Right hindlimb (tissue), 1 donor: ENCODE measurements at regions not wholly inside any gene's neighbourhood (a gene's known extent, or its start where the extent isn't known, plus 50 kb on each side); places are given as distances from the start of the nearest gene placed in this dataset.
"Not testable (repeated sequence)": the region's sequence is repeated elsewhere in the genome, so short reads cannot be mapped to it uniquely, and the experiment has no call there.

ENCODE experiments used
- DNase-seq: peaks from one replicate; pipeline ENCODE4 v3.0.0-alpha.2; 2018

- no peak for DNase-seq
Measured at GRCh38 chr9:21708260-21708711, 94.2 kb upstream of the MTAP start.

GRCh38 chr9:21708856-21709255, 93.6 kb upstream of the MTAP start:
- DNase-seq = no peak

GRCh38 chr9:21709464-21710058, 92.9 kb upstream of the MTAP start:
- no peak for DNase-seq

- no peak for DNase-seq
Measured at GRCh38 chr9:21710548-21711191, 91.8 kb upstream of the MTAP start.

- no peak for DNase-seq
Measured at GRCh38 chr9:21711504-21711903, 90.9 kb upstream of the MTAP start.

GRCh38 chr9:21715408-21715807, 87.0 kb upstream of the MTAP start:
- no peak for DNase-seq

GRCh38 chr9:21720758-21721157, 81.7 kb upstream of the MTAP start:
- no peak for DNase-seq

- DNase-seq = not testable (repeated sequence)
Measured at GRCh38 chr9:21727411-21727810, 75.0 kb upstream of the MTAP start.

GRCh38 chr9:21728781-21729180, 73.7 kb upstream of the MTAP start:
- DNase-seq = no peak

GRCh38 chr9:21729648-21730047, 72.8 kb upstream of the MTAP start:
- DNase-seq = no peak

- no peak for DNase-seq
Measured at GRCh38 chr9:21730899-21731298, 71.5 kb upstream of the MTAP start.

- DNase-seq = no peak
Measured at GRCh38 chr9:21741151-21741550, 61.3 kb upstream of the MTAP start.

GRCh38 chr9:21744320-21744719, 58.1 kb upstream of the MTAP start:
- DNase-seq = no peak

- no peak for DNase-seq
Measured at GRCh38 chr9:21744841-21745240, 57.6 kb upstream of the MTAP start.

- DNase-seq = no peak
Measured at GRCh38 chr9:21746550-21746949, 55.9 kb upstream of the MTAP start.

- DNase-seq = no peak
Measured at GRCh38 chr9:21747175-21747574, 55.3 kb upstream of the MTAP start.

- no peak for DNase-seq
Measured at GRCh38 chr9:21750021-21750735, 52.3 kb upstream of the MTAP start.

- DNase-seq = no peak
Measured at GRCh38 chr9:21751998-21752397, 50.4 kb upstream of the MTAP start.
